C4-2B (cell line): ENCODE measurements at regions not wholly inside any gene's neighbourhood (a gene's known extent, or its start where the extent isn't known, plus 50 kb on each side); places are given as distances from the start of the nearest gene placed in this dataset.

Source experiments
- CTCF ChIP-seq: fragments of 450-650 bp; conservative IDR thresholded peaks from 2 replicates; pipeline ENCODE4 v1.5.1; 2017; ENCODE audit warnings: mild to moderate bottlenecking
- ZFX ChIP-seq: fragments of 450-650 bp; IDR thresholded peaks from 2 replicates; pipeline ENCODE4 v1.6.1; 2017

GRCh38 chr2:107281637-107282036, 395.7 kb upstream of the ST6GAL2 start:
- TF ChIP-seq CTCF (no peak), ZFX (no peak)
